Activated CD8-positive, alpha-beta memory T cell treated with anti-CD3 and anti-CD28 coated beads for 36 hours (primary cell): ENCODE measurements at regions not wholly inside any gene's neighbourhood (a gene's known extent, or its start where the extent isn't known, plus 50 kb on each side); places are given as distances from the start of the nearest gene placed in this dataset.

Source experiments
- CTCF ChIA-PET: fragments of 350-600 bp; sonication (Branson Sonifier 250); formaldehyde crosslinking; loops from one replicate; lab custom pipeline; 2021; ENCODE audit warnings: antibody characterized with exemption; lab: Charles Lee
- POLR2A ChIA-PET: fragments of 350-600 bp; sonication (Branson Sonifier 250); formaldehyde crosslinking; loops from one replicate; lab custom pipeline; 2021; ENCODE audit warnings: antibody characterized with exemption; lab: Charles Lee

GRCh38 chr5:38046103-38046502 is 206.3 kb upstream of the GDNF start:
- POLR2A ChIA-PET, result no interaction called here
- CTCF ChIA-PET, result no interaction called here

GRCh38 chr5:38045446-38045845 is 205.6 kb upstream of the GDNF start:
- ChIA-PET CTCF (no interaction called here), POLR2A (no interaction called here)

- ChIA-PET POLR2A (no interaction called here), CTCF (no interaction called here)
These were observed 200.0 kb upstream of the GDNF start for GRCh38 chr5:38039826-38040225.

GRCh38 chr5:38039091-38039490 is 199.2 kb upstream of the GDNF start:
- CTCF ChIA-PET, result no interaction called here
- POLR2A ChIA-PET, result no interaction called here

- POLR2A ChIA-PET, result no interaction called here
- CTCF ChIA-PET, result no interaction called here
These were observed 196.9 kb upstream of the GDNF start for GRCh38 chr5:38036765-38037164.

GRCh38 chr5:38032149-38032548 is 192.3 kb upstream of the GDNF start:
- ChIA-PET CTCF (no interaction called here), POLR2A (no interaction called here)

- POLR2A ChIA-PET, result no interaction called here
- CTCF ChIA-PET, result no interaction called here
These were observed 191.5 kb upstream of the GDNF start for GRCh38 chr5:38031304-38031703.

GRCh38 chr5:38029397-38030065 is 189.7 kb upstream of the GDNF start:
- ChIA-PET POLR2A (no interaction called here), CTCF (no interaction called here)

- POLR2A ChIA-PET, result no interaction called here
- CTCF ChIA-PET, result no interaction called here
These were observed 184.0 kb upstream of the GDNF start for GRCh38 chr5:38023799-38024198.

- CTCF ChIA-PET, result no interaction called here
- POLR2A ChIA-PET, result no interaction called here
These were observed 183.5 kb upstream of the GDNF start for GRCh38 chr5:38023371-38023770.

GRCh38 chr5:38022631-38023030 is 182.8 kb upstream of the GDNF start:
- CTCF ChIA-PET, result no interaction called here

GRCh38 chr5:38018016-38018415 is 178.2 kb upstream of the GDNF start:
- CTCF ChIA-PET, result no interaction called here
- POLR2A ChIA-PET, result no interaction called here

More at GRCh38 chr5:38022631-38023030, 182.8 kb upstream of the GDNF start:
- POLR2A ChIA-PET, result no interaction called here

- ChIA-PET POLR2A (no interaction called here), CTCF (no interaction called here)
These were observed 173.3 kb upstream of the GDNF start for GRCh38 chr5:38013107-38013506.

- POLR2A ChIA-PET, result no interaction called here
- CTCF ChIA-PET, result no interaction called here
These were observed 171.9 kb upstream of the GDNF start for GRCh38 chr5:38011668-38012188.

GRCh38 chr5:38009749-38010358 is 170.0 kb upstream of the GDNF start:
- POLR2A ChIA-PET, result no interaction called here
- CTCF ChIA-PET, result no interaction called here

GRCh38 chr5:38008198-38008597 is 168.4 kb upstream of the GDNF start:
- ChIA-PET POLR2A (no interaction called here), CTCF (no interaction called here)

GRCh38 chr5:37999593-37999992 is 159.8 kb upstream of the GDNF start:
- ChIA-PET POLR2A (no interaction called here), CTCF (no interaction called here)

- ChIA-PET CTCF (no interaction called here), POLR2A (no interaction called here)
These were observed 157.1 kb upstream of the GDNF start for GRCh38 chr5:37996918-37997317.

GRCh38 chr5:37994729-37995128 is 154.9 kb upstream of the GDNF start:
- CTCF ChIA-PET, result no interaction called here
- POLR2A ChIA-PET, result no interaction called here

GRCh38 chr5:37991301-37992299 is 151.8 kb upstream of the GDNF start:
- POLR2A ChIA-PET, result no interaction called here
- CTCF ChIA-PET, result no interaction called here
